Fibroblast of pulmonary artery (primary cell): ENCODE measurements at regions not wholly inside any gene's neighbourhood (a gene's known extent, or its start where the extent isn't known, plus 50 kb on each side); places are given as distances from the start of the nearest gene placed in this dataset.
A peak's percentile ranks its signal among the peaks of the same experiment; 100 is the strongest.

Experiments used
- DNase-seq: peaks from one replicate; pipeline ENCODE4 v3.0.0-alpha.2; 2010; ENCODE audit warnings: low read depth
- H3K4me3 ChIP-seq: replicated peaks from 2 replicates; pipeline ENCODE4 v1.5.1; 2011; ENCODE audit warnings: low read depth, mild to moderate bottlenecking, control low read depth, low read length, moderate library complexity
- TF ChIP-seq, protein P1 (sequence below): IDR thresholded peaks from 2 replicates; pipeline ENCODE4 v1.5.1; 2011; ENCODE audit warnings: mild to moderate bottlenecking, control low read depth, low read length, inconsistent platforms; ENCODE audit errors: missing control alignments

DNA sequence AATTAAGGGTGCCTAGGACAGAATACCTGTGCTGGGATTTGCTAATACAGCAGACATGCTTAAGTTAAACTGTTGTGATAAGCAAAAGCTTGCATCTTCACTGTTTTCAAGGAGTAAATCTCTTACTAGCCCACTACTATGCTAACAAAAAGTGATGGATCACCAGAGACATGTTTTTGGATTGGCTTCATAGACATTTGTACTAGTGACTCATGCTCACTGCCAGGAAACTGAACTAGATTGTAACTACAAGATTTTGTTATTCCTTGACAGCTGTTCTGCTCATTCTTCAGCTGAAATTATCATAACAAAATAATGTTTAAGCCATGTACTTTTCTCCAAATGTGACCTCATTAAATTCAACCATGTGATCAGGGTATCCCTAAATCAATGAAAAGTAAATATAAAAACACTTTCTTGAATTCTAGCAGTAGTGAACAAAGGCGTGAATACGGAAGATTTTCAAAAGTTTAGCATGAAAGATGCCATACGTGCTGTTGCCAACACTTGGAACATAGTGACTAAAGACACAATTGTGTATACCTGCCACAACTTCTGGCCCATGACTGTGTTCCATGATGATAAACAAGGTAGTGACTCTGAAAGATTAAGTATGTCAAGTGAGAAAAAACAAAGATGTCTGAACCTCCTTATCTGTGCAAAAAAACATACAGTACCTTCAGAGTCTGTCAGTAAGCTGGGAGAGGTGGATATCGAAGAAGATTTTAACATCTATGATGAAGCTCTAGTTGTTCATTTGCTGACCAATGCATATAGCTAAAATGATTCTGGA, 154.0 kb downstream of the BTC start:
- peak; percentile 89 for DNase-seq
- TF ChIP-seq, protein P1, sequence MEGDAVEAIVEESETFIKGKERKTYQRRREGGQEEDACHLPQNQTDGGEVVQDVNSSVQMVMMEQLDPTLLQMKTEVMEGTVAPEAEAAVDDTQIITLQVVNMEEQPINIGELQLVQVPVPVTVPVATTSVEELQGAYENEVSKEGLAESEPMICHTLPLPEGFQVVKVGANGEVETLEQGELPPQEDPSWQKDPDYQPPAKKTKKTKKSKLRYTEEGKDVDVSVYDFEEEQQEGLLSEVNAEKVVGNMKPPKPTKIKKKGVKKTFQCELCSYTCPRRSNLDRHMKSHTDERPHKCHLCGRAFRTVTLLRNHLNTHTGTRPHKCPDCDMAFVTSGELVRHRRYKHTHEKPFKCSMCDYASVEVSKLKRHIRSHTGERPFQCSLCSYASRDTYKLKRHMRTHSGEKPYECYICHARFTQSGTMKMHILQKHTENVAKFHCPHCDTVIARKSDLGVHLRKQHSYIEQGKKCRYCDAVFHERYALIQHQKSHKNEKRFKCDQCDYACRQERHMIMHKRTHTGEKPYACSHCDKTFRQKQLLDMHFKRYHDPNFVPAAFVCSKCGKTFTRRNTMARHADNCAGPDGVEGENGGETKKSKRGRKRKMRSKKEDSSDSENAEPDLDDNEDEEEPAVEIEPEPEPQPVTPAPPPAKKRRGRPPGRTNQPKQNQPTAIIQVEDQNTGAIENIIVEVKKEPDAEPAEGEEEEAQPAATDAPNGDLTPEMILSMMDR: no peak
- no peak overlapping the region for H3K4me3 ChIP-seq

DNA sequence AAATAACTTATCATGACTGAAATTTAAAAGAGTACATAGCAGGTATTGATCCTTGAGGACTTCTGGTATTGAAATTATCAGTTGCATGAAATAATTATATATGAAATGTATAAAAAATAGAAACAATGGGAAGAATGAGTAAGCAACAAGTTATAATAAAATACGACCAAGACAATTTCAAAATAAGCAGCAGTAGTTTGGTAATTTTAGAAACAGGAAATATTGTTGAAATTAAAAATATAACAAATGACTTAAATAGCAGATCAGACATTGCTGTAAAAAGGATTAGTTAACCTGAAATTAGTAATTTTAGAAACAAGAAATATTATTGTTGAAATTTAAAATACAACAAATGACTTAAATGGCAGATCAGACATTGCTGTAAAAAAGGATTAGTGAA, 152.3 kb downstream of the BTC start:
- TF ChIP-seq, protein P1: no peak
- no peak overlapping the region for H3K4me3 ChIP-seq
- DNase-seq: no peak

DNA sequence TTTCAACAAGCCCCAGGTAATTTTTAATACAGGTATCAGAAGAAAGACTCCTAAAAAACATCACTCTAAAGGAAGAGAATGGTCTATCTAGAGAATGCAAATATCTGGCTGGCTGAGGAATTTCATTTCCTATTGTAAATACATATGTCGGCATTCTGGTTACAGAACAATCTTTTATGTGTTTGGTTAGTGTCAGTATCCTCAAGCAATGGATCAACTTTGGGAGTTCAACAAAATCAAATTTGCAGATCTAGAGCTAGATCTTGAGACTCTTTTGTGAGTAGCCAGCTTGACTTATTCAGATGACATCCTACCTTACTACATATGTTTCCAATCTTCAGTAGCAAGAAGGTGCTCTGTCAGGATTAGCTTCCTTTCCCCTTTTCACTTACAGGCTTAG, 145.1 kb downstream of the BTC start:
- DNase-seq: no peak
- no peak overlapping the region for H3K4me3 ChIP-seq
- TF ChIP-seq, protein P1: no peak

GRCh38 chr4:74651198-74651597, 143.1 kb downstream of the BTC start:
- TF ChIP-seq, protein P1: no peak
- DNase-seq: no peak
- no peak overlapping the region for H3K4me3 ChIP-seq

DNA sequence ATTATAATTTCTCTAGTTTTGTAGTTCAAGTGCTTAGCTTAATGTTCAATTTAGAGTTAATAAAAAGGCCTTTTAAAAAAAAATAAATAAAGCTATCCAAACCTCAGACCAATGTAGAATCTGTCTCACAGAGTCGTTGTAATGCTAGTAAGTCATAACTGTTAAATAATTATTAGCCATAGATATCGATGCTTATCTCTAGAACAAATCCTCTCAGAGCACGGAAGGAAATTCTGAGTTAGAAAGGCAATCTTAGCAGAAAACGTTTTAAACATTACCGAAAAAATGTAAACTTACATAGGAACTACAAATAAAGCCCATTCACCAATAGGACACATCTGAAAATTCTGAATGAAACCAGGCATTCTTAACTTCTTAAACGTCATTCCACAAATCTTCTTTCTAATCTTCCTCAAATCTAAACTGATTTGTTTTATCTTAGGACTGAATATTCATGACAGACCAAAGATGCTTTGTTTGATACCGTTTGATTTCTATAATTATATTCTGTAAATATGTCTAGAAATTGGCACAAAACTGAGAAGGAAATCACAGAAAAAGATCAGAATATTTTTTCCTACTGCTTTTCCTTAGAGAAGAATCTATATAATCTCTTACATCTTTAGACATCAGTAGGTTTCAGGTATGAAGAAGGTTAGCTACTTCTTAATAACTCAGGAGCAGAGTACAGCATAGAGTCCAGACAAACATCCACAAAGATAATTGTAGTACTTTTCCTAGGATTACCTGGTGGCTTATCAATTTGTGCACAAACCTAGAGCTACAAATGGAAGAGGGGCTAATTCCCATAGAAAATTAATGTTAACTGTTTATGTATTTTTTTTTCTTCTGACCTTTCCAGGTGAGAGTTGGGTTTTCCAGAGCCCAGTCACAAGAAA, 140.7 kb downstream of the BTC start:
- TF ChIP-seq, protein P1: no peak
- no peak overlapping the region for H3K4me3 ChIP-seq
- DNase-seq: no peak

DNA sequence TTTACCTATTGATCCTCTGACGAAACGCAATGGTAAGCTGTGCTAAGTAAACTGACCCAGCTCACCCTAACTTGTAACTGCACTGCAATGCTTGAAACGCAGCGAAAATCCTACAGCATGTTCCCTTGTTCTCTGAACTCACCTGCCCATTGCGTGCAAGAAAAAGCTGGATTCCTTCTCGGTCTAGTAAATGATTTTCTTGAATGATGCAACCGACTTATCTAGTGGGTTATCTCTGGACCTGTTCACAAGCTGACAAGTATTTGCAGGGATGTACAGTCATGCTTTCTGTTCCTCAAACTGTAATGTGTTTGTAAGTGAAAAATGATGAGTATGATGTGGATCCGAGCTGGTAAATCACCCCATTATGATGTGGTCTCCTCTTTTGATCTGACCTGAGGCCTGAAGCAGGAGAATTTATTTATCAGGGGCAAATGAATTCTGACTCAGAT, 140.1 kb downstream of the BTC start:
- no peak for DNase-seq
- TF ChIP-seq, protein P1: no peak
- no peak overlapping the region for H3K4me3 ChIP-seq
